ENCODE measurements at regions not wholly inside any gene's neighbourhood (a gene's known extent, or its start where the extent isn't known, plus 50 kb on each side); places are given as distances from the start of the nearest gene placed in this dataset.

- no peak for TF ChIP-seq ZBTB33 (IDR thresholded peaks at IDR 0.05)
- no peak for TF ChIP-seq CTCF (IDR thresholded peaks at IDR 0.05; ENCODE audit: low read depth, low read length, missing input control)
- no peak for TF ChIP-seq REST (IDR thresholded peaks at IDR 0.05)
- TF ChIP-seq YY1 (IDR thresholded peaks at IDR 0.05) = no peak
- no peak for TF ChIP-seq GABPA (IDR thresholded peaks at IDR 0.05 in 1 of 2, conservative IDR thresholded peaks at IDR 0.05 in 1 of 2)
- no peak for TF ChIP-seq SP1 (IDR thresholded peaks at IDR 0.05)
- no peak for TF ChIP-seq JUND (IDR thresholded peaks at IDR 0.05)
- TF ChIP-seq MAX (IDR thresholded peaks at IDR 0.05) = no peak
- no peak for TF ChIP-seq HNF4A (conservative IDR thresholded peaks at IDR 0.05)
Observed at GRCh38 chr18:6591491-6591890, 138.0 kb upstream of the ARHGAP28 start.
